PC-9 (cell line): ENCODE measurements at regions not wholly inside any gene's neighbourhood (a gene's known extent, or its start where the extent isn't known, plus 50 kb on each side); places are given as distances from the start of the nearest gene placed in this dataset.

ENCODE experiments used
- EZH2 ChIP-seq: fragments of 200-600 bp; sonication (generic); IDR thresholded peaks from 2 replicates; pipeline ENCODE4 v1.8.0; 2017; ENCODE audit warnings: antibody characterized with exemption, low read depth
- TF ChIP-seq, protein P1 (sequence below): fragments of 200-600 bp; sonication (generic); conservative IDR thresholded peaks from 2 replicates; pipeline ENCODE4 v1.6.1; 2017; ENCODE audit warnings: mixed run types, antibody characterized with exemption, mild to moderate bottlenecking, moderate library complexity

DNA sequence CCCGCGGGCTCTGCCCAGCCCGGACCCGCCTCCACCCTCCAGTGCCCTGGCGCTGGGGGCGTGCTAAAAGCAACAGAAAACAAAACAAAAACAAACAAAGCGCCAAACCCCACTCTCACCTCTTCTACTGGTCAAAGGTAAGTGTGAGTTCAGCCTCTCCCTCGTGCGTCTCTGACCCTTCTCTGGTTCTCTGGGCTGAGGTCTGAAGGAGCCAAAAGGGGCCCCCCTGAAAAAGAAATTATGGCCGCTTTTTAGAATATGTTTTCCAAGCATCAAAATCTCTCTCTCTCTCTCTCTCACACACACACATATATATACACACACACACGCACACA is 133.5 kb upstream of the DPYD start:
- TF ChIP-seq, protein P1, sequence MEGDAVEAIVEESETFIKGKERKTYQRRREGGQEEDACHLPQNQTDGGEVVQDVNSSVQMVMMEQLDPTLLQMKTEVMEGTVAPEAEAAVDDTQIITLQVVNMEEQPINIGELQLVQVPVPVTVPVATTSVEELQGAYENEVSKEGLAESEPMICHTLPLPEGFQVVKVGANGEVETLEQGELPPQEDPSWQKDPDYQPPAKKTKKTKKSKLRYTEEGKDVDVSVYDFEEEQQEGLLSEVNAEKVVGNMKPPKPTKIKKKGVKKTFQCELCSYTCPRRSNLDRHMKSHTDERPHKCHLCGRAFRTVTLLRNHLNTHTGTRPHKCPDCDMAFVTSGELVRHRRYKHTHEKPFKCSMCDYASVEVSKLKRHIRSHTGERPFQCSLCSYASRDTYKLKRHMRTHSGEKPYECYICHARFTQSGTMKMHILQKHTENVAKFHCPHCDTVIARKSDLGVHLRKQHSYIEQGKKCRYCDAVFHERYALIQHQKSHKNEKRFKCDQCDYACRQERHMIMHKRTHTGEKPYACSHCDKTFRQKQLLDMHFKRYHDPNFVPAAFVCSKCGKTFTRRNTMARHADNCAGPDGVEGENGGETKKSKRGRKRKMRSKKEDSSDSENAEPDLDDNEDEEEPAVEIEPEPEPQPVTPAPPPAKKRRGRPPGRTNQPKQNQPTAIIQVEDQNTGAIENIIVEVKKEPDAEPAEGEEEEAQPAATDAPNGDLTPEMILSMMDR: peak; percentile 76
- no peak for TF ChIP-seq EZH2
